OCI-LY1 (cell line): ENCODE measurements at regions not wholly inside any gene's neighbourhood (a gene's known extent, or its start where the extent isn't known, plus 50 kb on each side); places are given as distances from the start of the nearest gene placed in this dataset.

Source experiments
- EZH2 ChIP-seq: fragments of 200-600 bp; sonication (generic), shearing (Covaris generic); IDR thresholded peaks from 2 replicates; pipeline ENCODE4 v1.8.0; 2017; ENCODE audit warnings: borderline replicate concordance, mixed run types, mild to moderate bottlenecking, antibody characterized with exemption, low read length, moderate library complexity, mixed read lengths
- TF ChIP-seq, protein P1 (sequence below): fragments of 200-600 bp; sonication (generic), shearing (Covaris generic); IDR thresholded peaks from 2 replicates; pipeline ENCODE4 v1.5.1; 2017; ENCODE audit warnings: mild to moderate bottlenecking, antibody characterized with exemption, low read length, moderate library complexity, mixed read lengths

DNA sequence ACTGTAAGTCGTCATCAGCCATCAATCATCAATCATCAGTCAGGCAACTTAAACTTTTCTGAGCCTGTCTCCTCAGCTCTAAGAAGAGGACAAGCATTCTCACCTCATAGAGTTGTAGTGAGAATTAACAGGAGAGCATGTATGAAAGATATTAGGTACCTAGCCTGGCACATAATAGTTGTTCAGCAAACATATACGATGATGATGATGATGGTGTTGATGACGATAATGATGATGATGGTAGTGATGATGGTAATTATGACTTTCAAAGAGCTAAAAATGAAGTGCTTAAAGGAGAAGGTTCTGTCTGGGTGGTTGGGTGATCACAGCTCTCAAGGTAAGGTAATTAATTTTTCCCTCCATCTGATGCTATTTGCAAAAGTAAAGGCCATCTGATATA, 55.1 kb upstream of the ADRB1 start:
- TF ChIP-seq, protein P1, sequence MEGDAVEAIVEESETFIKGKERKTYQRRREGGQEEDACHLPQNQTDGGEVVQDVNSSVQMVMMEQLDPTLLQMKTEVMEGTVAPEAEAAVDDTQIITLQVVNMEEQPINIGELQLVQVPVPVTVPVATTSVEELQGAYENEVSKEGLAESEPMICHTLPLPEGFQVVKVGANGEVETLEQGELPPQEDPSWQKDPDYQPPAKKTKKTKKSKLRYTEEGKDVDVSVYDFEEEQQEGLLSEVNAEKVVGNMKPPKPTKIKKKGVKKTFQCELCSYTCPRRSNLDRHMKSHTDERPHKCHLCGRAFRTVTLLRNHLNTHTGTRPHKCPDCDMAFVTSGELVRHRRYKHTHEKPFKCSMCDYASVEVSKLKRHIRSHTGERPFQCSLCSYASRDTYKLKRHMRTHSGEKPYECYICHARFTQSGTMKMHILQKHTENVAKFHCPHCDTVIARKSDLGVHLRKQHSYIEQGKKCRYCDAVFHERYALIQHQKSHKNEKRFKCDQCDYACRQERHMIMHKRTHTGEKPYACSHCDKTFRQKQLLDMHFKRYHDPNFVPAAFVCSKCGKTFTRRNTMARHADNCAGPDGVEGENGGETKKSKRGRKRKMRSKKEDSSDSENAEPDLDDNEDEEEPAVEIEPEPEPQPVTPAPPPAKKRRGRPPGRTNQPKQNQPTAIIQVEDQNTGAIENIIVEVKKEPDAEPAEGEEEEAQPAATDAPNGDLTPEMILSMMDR = no peak
- no peak for TF ChIP-seq EZH2
